A673 (cell line): ENCODE measurements at regions not wholly inside any gene's neighbourhood (a gene's known extent, or its start where the extent isn't known, plus 50 kb on each side); places are given as distances from the start of the nearest gene placed in this dataset.

Source experiments
- BruUV-seq: library from RNA; stranded (reverse); fragments of 400-500 nt; replicated peaks from 2 replicates; lab custom pipeline; 2021; lab: Mats Ljungman, UMichigan
- CTCF ChIA-PET: fragments of 300-600 bp; sonication (Branson Sonifier 250); formaldehyde crosslinking; loops from one replicate; lab custom pipeline; 2022; ENCODE audit warnings: antibody characterized with exemption; lab: Charles Lee
- POLR2A ChIA-PET: fragments of 300-600 bp; sonication (Branson Sonifier 250); formaldehyde crosslinking; loops from one replicate; lab custom pipeline; 2022; ENCODE audit warnings: antibody characterized with exemption; ENCODE audit not compliant: low non-redundant PET; lab: Charles Lee
- DNase-seq: peaks from one replicate; pipeline ENCODE4 v3.0.0-alpha.2; 2015; ENCODE audit warnings: low spot score
- H3K27ac ChIP-seq: fragments of 200-600 bp; sonication (generic); 2 replicates; pipeline ENCODE4 v1.5.1; 2016; ENCODE audit warnings: mixed run types, low read depth, mild to moderate bottlenecking, mixed read lengths, antibody characterized with exemption, low read length; ENCODE audit not compliant: poor library complexity, severe bottlenecking
- H3K27me3 ChIP-seq: fragments of 200-600 bp; sonication (generic); replicated peaks from 2 replicates; pipeline ENCODE4 v1.6.1; 2017; ENCODE audit warnings: mixed run types, low read depth, mild to moderate bottlenecking, mixed read lengths, antibody characterized with exemption, low read length; ENCODE audit not compliant: insufficient read depth, poor library complexity
- H3K36me3 ChIP-seq: fragments of 200-600 bp; sonication (generic); 2 replicates; pipeline ENCODE4 v1.6.1; 2016; ENCODE audit warnings: mixed run types, mild to moderate bottlenecking, mixed read lengths, antibody characterized with exemption, low read length; ENCODE audit not compliant: insufficient read depth, poor library complexity, severe bottlenecking
- H3K4me1 ChIP-seq: fragments of 200-600 bp; sonication (generic); 2 replicates; pipeline ENCODE4 v1.6.1; 2017; ENCODE audit warnings: mixed run types, mild to moderate bottlenecking, mixed read lengths, antibody characterized with exemption, low read length; ENCODE audit not compliant: insufficient read depth, poor library complexity, severe bottlenecking
- H3K4me3 ChIP-seq: fragments of 200-600 bp; sonication (generic); 2 replicates; pipeline ENCODE4 v1.5.1; 2016; ENCODE audit warnings: low read depth, mixed run types, mild to moderate bottlenecking, mixed read lengths, low read length; ENCODE audit not compliant: poor library complexity, severe bottlenecking
- H3K9me3 ChIP-seq: fragments of 200-600 bp; sonication (generic); 2 replicates; pipeline ENCODE4 v1.6.1; 2016; ENCODE audit warnings: mixed run types, low read depth, mild to moderate bottlenecking, mixed read lengths, antibody characterized with exemption, low read length; ENCODE audit not compliant: poor library complexity, severe bottlenecking
- CTCF ChIP-seq: fragments of 300-800, 200-600 bp; sonication (generic); conservative IDR thresholded peaks from 2 replicates; pipeline ENCODE4 v1.5.1; 2017; ENCODE audit warnings: low read depth, mild to moderate bottlenecking, antibody characterized with exemption, low read length, moderate library complexity, mixed read lengths
- EZH2 ChIP-seq: fragments of 200-600 bp; sonication (generic); IDR thresholded peaks from 2 replicates; pipeline ENCODE4 v1.6.1; 2017; ENCODE audit warnings: borderline replicate concordance, low read depth, mild to moderate bottlenecking, mixed read lengths, antibody characterized with exemption, low read length; ENCODE audit not compliant: poor library complexity, severe bottlenecking
- intact Hi-C: fragments of 100-400 bp; cut with micrococcal nuclease; formaldehyde crosslinking; loops from one replicate; pipeline ENCODE4 v1.10.0; 2022; ENCODE audit not compliant: unreplicated experiment

DNA sequence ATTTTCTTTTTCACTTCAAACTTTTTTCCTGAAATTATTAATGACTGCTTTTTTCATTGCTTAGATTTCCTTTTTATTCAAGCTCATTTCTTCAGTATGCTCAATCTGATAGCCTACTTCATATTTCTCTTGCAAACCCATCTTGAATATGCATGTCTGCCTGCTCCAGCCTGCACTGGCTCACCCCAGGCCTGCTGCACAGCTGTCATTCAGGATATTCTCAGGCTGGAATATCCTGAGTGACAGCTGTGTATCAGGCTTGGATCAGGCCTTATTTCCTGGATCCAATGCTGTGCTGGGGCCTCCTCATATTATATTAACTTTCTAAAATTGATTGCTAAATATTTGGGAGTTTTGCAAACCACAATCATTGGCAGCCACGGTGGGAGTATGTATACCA, 120.2 kb upstream of the TNS3 start:
- Histone ChIP-seq H3K36me3 (no peaks in the 10 kb centered on the region), H3K27ac (no peak overlapping the region), H3K4me3 (no peak overlapping the region), H3K27me3 (no peaks in the 10 kb centered on the region), H3K9me3 (no peaks in the 10 kb centered on the region), H3K4me1 (no peaks in the 10 kb centered on the region)
- CTCF ChIA-PET = no interaction called here
- POLR2A ChIA-PET = no interaction called here
- intact Hi-C loops = no loop called here
- BruUV-seq = no TSS peak
- TF ChIP-seq CTCF = no peak
- TF ChIP-seq EZH2 = no peak
- no peak for DNase-seq

DNA sequence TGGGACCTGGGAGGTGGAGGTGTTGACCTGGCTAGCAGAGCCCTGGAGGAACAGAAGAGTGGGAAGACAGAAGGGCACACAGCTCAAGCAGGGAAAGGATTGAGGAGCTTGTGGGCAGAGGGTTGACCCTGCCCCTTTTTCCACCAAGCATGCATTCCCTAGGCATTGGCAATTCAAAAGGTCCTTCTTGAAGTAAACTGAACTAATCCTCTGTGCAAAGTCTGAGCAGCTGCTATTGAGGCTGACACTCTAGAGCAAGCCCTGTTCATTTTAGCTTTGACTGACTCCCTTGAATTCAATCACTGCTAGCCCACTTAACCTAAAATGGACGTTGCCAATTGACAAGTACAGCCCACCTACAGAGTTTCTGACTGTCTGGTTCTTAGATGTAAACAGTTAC, 116.5 kb upstream of the TNS3 start:
- no peak overlapping the region for H3K27ac ChIP-seq
- POLR2A ChIA-PET = no interaction called here
- no peaks in the 10 kb centered on the region for H3K9me3 ChIP-seq
- no TSS peak for BruUV-seq
- no peak overlapping the region for H3K4me3 ChIP-seq
- no peak for DNase-seq
- intact Hi-C loops = no loop called here
- CTCF ChIA-PET = no interaction called here
- no peaks in the 10 kb centered on the region for H3K4me1 ChIP-seq
- no peaks in the 10 kb centered on the region for H3K36me3 ChIP-seq
- TF ChIP-seq CTCF = no peak
- no peak for TF ChIP-seq EZH2
- H3K27me3 ChIP-seq = no peaks in the 10 kb centered on the region

DNA sequence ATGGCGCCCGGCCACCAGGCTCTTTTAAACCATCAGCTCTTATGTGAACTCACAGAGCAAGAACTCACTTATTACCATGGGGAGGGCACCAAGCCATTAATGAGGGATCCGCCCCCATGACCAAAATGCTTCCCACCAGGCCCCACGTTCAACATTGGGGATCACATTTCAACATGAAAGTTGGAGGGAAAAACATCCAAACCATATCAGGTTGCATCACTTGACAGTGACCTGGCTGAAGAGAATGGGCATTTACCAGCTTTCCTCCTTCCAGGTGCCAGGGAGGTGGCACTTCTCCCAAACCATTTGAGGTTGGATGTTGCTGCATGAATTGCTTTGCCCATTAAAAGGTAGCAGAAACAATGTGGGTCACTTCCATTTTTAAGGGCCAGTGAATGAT, 115.6 kb upstream of the TNS3 start:
- Histone ChIP-seq H3K27me3 (no peaks in the 10 kb centered on the region), H3K27ac (no peak overlapping the region), H3K4me1 (no peaks in the 10 kb centered on the region), H3K9me3 (no peaks in the 10 kb centered on the region), H3K4me3 (no peak overlapping the region), H3K36me3 (no peaks in the 10 kb centered on the region)
- POLR2A ChIA-PET = no interaction called here
- BruUV-seq = no TSS peak
- CTCF ChIA-PET = no interaction called here
- no peak for DNase-seq
- intact Hi-C loops = no loop called here
- TF ChIP-seq EZH2 = no peak
- no peak for TF ChIP-seq CTCF
